ENCODE measurements at regions not wholly inside any gene's neighbourhood (a gene's known extent, or its start where the extent isn't known, plus 50 kb on each side); places are given as distances from the start of the nearest gene placed in this dataset.
"Not testable (repeated sequence)": the region's sequence is repeated elsewhere in the genome, so short reads cannot be mapped to it uniquely, and the experiment has no call there.

DNA sequence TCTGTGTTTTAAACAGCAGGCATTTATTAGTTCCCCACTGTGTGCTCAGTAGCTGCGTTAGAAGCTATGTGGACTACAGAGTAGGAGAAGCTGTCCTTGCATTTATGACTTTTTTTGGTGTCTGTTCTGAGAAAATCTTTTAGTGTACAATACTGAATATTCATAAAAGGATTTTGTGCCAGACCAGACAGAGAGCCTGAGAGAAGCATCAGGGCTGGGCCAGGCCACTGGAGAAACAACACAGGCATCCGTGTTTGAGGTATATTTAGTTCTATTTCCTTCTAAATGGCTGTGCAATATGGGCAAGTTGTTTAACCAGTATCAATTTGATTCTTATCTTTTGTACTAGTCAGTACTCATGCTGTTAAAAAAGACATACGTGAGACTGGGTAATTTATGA, 182.8 kb downstream of the SH2D4B start:
- 75 to 76% methylated on average over 3 of the region's 3 CpGs for WGBS, 2 donors
- Histone ChIP-seq H3K27me3 (no peaks in the 10 kb centered on the region), H3K27ac (no peak overlapping the region), H3K36me3 (no peaks in the 10 kb centered on the region), H3K4me3 (replicated peaks in 1 of 3) (no peak overlapping the region), H3K4me1 (no peaks in the 10 kb centered on the region), H3K9me3 (no peaks in the 10 kb centered on the region)
- TF ChIP-seq POLR2A (IDR thresholded peaks at IDR 0.05): no peak
- TF ChIP-seq, protein P1, sequence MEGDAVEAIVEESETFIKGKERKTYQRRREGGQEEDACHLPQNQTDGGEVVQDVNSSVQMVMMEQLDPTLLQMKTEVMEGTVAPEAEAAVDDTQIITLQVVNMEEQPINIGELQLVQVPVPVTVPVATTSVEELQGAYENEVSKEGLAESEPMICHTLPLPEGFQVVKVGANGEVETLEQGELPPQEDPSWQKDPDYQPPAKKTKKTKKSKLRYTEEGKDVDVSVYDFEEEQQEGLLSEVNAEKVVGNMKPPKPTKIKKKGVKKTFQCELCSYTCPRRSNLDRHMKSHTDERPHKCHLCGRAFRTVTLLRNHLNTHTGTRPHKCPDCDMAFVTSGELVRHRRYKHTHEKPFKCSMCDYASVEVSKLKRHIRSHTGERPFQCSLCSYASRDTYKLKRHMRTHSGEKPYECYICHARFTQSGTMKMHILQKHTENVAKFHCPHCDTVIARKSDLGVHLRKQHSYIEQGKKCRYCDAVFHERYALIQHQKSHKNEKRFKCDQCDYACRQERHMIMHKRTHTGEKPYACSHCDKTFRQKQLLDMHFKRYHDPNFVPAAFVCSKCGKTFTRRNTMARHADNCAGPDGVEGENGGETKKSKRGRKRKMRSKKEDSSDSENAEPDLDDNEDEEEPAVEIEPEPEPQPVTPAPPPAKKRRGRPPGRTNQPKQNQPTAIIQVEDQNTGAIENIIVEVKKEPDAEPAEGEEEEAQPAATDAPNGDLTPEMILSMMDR (IDR thresholded peaks at IDR 0.05): no peak
- intact Hi-C loops (cut with DNase I): no loop called here
- no peak for DNase-seq

DNA sequence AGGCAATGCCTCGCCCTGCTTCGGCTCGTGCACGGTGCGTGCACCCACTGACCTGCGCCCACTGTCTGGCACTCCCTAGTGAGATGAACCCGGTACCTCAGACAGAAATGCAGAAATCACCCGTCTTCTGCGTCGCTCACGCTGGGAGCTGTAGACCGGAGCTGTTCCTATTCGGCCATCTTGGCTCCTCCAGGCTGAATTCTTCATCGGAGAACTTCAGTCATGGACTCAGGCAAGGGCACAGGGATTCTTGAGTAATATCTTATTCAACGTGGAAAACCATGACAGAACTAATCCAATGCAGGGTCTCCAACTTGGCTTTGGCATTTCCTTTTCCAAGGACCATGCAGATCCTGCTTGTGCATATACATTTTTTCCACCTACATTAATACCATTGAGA, 190.7 kb downstream of the SH2D4B start:
- H3K27me3 ChIP-seq; H3K9me3 ChIP-seq; intact Hi-C loops (cut with DNase I); H3K4me3 ChIP-seq (replicated peaks in 1 of 3); H3K27ac ChIP-seq; H3K4me1 ChIP-seq; H3K36me3 ChIP-seq; DNase-seq: not testable (repeated sequence)
- 95% methylated on average over 14 to 15 of the region's 15 CpGs for WGBS, 2 donors

DNA sequence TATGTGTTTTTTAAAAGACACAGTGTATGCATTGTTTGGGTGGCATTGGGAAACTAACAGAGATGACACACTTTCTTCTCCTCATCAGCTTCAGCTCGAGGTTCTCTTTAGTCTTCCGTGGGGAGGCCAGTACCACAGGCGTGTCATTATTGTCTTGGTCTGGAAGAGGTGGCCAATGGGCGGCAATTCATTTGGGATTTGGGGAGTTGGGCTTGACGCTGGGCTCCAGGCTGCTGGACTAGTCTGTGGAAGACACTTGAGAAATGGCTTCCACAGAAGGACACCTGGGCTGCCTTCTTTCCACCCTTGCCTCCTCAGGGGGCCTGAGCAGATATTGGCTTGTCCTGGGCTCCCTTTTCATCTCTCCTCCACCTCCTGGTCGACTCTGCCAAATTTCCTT, 192.2 kb downstream of the SH2D4B start:
- H3K27ac ChIP-seq: no peak overlapping the region
- H3K4me1 ChIP-seq: no peaks in the 10 kb centered on the region
- intact Hi-C loops (cut with DNase I): no loop called here
- no peaks in the 10 kb centered on the region for H3K9me3 ChIP-seq
- H3K27me3 ChIP-seq: no peaks in the 10 kb centered on the region
- TF ChIP-seq, protein P1 (IDR thresholded peaks at IDR 0.05): no peak
- TF ChIP-seq POLR2A (IDR thresholded peaks at IDR 0.05): no peak
- 79 to 81% methylated on average over 6 of the region's 6 CpGs for WGBS, 2 donors
- H3K4me3 ChIP-seq (replicated peaks in 1 of 3): no peak overlapping the region
- DNase-seq: no peak
- H3K36me3 ChIP-seq: no peaks in the 10 kb centered on the region

DNA sequence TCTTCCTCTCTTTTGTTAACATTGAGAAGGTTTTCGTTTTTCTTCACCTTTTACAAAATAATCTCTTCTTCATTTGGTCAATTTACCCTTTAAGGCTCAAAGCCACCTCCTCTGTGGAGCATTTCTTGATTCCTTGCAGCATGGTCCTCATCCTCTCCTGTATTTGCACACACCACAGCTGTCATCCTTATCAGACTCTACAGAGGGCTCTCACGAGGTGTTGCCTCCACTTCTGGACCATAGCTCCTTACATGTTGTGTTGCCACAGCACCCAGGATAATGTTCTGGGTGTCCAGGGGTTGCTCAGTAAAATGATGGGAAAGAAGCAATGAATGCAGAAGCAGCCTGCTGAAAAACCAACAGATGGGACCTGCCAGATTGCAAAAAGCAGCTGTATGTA, 192.8 kb downstream of the SH2D4B start:
- no peaks in the 10 kb centered on the region for H3K36me3 ChIP-seq
- intact Hi-C loops (cut with DNase I): no loop called here
- H3K4me1 ChIP-seq: no peaks in the 10 kb centered on the region
- H3K9me3 ChIP-seq: no peaks in the 10 kb centered on the region
- H3K27me3 ChIP-seq: no peaks in the 10 kb centered on the region
- no peak for DNase-seq
- H3K4me3 ChIP-seq (replicated peaks in 1 of 3): no peak overlapping the region
- 50 to 52% methylated on average over 2 of the region's 2 CpGs for WGBS, 2 donors
- TF ChIP-seq POLR2A (IDR thresholded peaks at IDR 0.05): no peak
- TF ChIP-seq, protein P1 (IDR thresholded peaks at IDR 0.05): no peak
- H3K27ac ChIP-seq: no peak overlapping the region

DNA sequence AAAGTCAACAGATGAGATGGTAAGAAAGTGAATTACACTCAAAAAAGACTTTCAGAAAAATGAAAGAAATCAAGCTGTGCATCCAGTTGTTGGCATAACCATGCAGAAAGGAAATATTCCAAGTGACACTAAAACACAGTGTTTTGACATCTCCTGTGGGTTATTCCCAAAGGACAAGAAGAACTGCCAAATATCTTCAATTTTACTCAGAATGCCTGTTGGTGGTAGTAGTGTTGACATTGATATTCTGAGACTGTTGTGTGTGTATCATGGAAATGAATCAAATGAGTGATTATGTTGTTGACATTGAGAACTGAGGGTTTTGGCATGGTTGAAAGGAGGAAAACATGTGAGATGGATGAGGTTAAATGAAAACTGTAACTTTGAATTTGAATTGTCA, 196.9 kb downstream of the SH2D4B start:
- intact Hi-C loops (cut with DNase I): no loop called here
- H3K27ac ChIP-seq: no peak overlapping the region
- no peak overlapping the region for H3K4me3 ChIP-seq (replicated peaks in 1 of 3)
- H3K4me1 ChIP-seq: peaks cover 0 to 7% of the 10 kb centered on the region in 2 donors
- TF ChIP-seq POLR2A (IDR thresholded peaks at IDR 0.05): no peak
- TF ChIP-seq, protein P1 (IDR thresholded peaks at IDR 0.05): no peak
- no peaks in the 10 kb centered on the region for H3K9me3 ChIP-seq
- no peaks in the 10 kb centered on the region for H3K27me3 ChIP-seq
- DNase-seq: no peak
- H3K36me3 ChIP-seq: no peaks in the 10 kb centered on the region

DNA sequence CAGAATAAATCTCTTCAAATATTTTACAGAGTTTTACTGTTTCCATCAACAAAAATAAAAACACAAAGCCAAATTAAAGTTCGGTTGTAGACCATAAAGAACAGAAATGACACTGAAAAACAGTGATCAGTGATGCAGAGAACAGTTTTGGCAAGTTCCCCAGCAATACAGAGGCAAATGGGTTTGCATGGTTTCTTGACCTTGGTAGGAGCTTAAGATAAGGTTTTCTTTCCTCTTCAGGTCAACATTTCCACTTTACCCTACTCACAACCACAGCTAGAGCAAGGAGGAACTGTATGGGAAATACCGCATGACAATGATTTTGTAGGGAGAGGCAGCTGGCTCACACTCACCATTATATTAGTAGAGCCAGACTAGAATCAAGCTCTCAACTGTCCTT, 199.5 kb downstream of the SH2D4B start:
- Histone ChIP-seq H3K4me3 (replicated peaks in 1 of 3) (no peak overlapping the region), H3K36me3 (no peaks in the 10 kb centered on the region), H3K4me1 (peaks cover 0 to 7% of the 10 kb centered on the region in 2 donors), H3K27ac (no peak overlapping the region), H3K27me3 (no peaks in the 10 kb centered on the region), H3K9me3 (no peaks in the 10 kb centered on the region)
- intact Hi-C loops (cut with DNase I): no loop called here
- peak in 1 of 2 donors; percentile 21 for DNase-seq
- TF ChIP-seq, protein P1 (IDR thresholded peaks at IDR 0.05): no peak
- TF ChIP-seq POLR2A (IDR thresholded peaks at IDR 0.05): no peak
- WGBS, 2 donors: 34 to 54% methylated on average over 2 of the region's 2 CpGs
